WTC11 (cell line): ENCODE measurements at regions not wholly inside any gene's neighbourhood (a gene's known extent, or its start where the extent isn't known, plus 50 kb on each side); places are given as distances from the start of the nearest gene placed in this dataset.

Source experiments
- CREB1 ChIP-seq: sonication (generic); formaldehyde crosslinking; IDR thresholded peaks from 2 replicates; pipeline ENCODE4 v1.8.0; 2023; ENCODE audit warnings: mild to moderate bottlenecking, missing genetic modification reagents
- CTCF ChIP-seq: fragments of 200-600 bp; IDR thresholded peaks from 2 replicates; pipeline ENCODE4 v1.8.0; 2022; ENCODE audit warnings: antibody characterized with exemption
- E2F1 ChIP-seq: sonication (generic); formaldehyde crosslinking; IDR thresholded peaks from 2 replicates; pipeline ENCODE4 v1.8.0; 2022; ENCODE audit warnings: mild to moderate bottlenecking, missing genetic modification reagents
- ELF4 ChIP-seq: sonication (generic); formaldehyde crosslinking; IDR thresholded peaks from 2 replicates; pipeline ENCODE4 v1.8.1; 2022; ENCODE audit warnings: low read depth, mild to moderate bottlenecking, moderate library complexity, missing genetic modification reagents
- FOXJ3 ChIP-seq: sonication (generic); formaldehyde crosslinking; IDR thresholded peaks from 2 replicates; pipeline ENCODE4 v1.9.0; 2021; ENCODE audit warnings: missing genetic modification reagents, mild to moderate bottlenecking, borderline replicate concordance
- IRF1 ChIP-seq: sonication (generic); formaldehyde crosslinking; IDR thresholded peaks from 2 replicates; pipeline ENCODE4 v1.8.0; 2023; ENCODE audit warnings: missing genetic modification reagents
- JUN ChIP-seq: sonication (generic); formaldehyde crosslinking; IDR thresholded peaks from 2 replicates; pipeline ENCODE4 v1.8.0; 2023; ENCODE audit warnings: mild to moderate bottlenecking, missing genetic modification reagents
- MAX ChIP-seq: sonication (generic); formaldehyde crosslinking; IDR thresholded peaks from 2 replicates; pipeline ENCODE4 v1.8.0; 2022; ENCODE audit warnings: mild to moderate bottlenecking, missing genetic modification reagents
- PRDM15 ChIP-seq: sonication (generic); formaldehyde crosslinking; IDR thresholded peaks from 2 replicates; pipeline ENCODE4 v1.8.0; 2022; ENCODE audit warnings: missing genetic modification reagents
- TCF7 ChIP-seq: sonication (generic); formaldehyde crosslinking; IDR thresholded peaks from 2 replicates; pipeline ENCODE4 v1.8.0; 2022; ENCODE audit warnings: mild to moderate bottlenecking, low read depth, missing genetic modification reagents, moderate library complexity
- ZMAT4 ChIP-seq: fragments of 250-450 bp; sonication (Bioruptor Pico); IDR thresholded peaks from 2 replicates; pipeline ENCODE4 v1.9.0; 2021; ENCODE audit warnings: mild to moderate bottlenecking
- ZNF138 ChIP-seq: sonication (generic); formaldehyde crosslinking; conservative IDR thresholded peaks from 2 replicates; pipeline ENCODE4 v1.8.1; 2022; ENCODE audit warnings: mild to moderate bottlenecking, moderate library complexity, missing genetic modification reagents

GRCh38 chr9:135391759-135392158, 87.8 kb upstream of the PPP1R26 start:
- TF ChIP-seq ELF4 (CRISPR knock-in tag) (no peak), FOXJ3 (CRISPR knock-in tag) (no peak), CTCF (no peak), IRF1 (CRISPR knock-in tag) (no peak), PRDM15 (CRISPR knock-in tag) (no peak), MAX (CRISPR knock-in tag) (no peak), JUN (CRISPR knock-in tag) (no peak), ZMAT4 (CRISPR knock-in tag) (no peak), TCF7 (CRISPR knock-in tag) (no peak), E2F1 (CRISPR knock-in tag) (no peak), ZNF138 (CRISPR knock-in tag) (no peak), CREB1 (CRISPR knock-in tag) (no peak)
